GM12872 (cell line): ENCODE measurements at regions not wholly inside any gene's neighbourhood (a gene's known extent, or its start where the extent isn't known, plus 50 kb on each side); places are given as distances from the start of the nearest gene placed in this dataset.

Source experiments
- TF ChIP-seq, protein P1 (sequence below): IDR thresholded peaks from 3 replicates; pipeline ENCODE4 v1.5.1; 2011; ENCODE audit warnings: low read depth, mild to moderate bottlenecking, low read length, moderate library complexity; ENCODE audit not compliant: insufficient read depth

DNA sequence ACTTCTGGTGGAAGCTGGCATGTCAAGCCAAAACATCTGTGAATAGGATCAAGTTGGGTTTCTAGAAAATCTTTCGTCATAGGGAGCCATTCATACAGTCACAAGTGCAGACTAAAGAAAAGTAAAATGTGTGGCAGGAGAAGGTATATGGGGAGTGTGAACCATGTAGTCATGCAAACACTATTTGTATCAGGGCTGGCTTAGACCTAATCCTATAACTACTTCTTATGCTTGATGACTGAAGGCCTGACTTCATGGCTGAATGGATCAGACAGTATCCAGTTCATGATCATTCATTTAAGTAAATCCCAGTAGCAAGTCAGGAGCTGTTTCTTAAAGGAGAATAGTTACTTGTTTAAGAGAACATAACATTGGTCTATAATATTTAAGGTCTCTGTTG lies 63.8 kb upstream of the DAPK1 start:
- TF ChIP-seq, protein P1, sequence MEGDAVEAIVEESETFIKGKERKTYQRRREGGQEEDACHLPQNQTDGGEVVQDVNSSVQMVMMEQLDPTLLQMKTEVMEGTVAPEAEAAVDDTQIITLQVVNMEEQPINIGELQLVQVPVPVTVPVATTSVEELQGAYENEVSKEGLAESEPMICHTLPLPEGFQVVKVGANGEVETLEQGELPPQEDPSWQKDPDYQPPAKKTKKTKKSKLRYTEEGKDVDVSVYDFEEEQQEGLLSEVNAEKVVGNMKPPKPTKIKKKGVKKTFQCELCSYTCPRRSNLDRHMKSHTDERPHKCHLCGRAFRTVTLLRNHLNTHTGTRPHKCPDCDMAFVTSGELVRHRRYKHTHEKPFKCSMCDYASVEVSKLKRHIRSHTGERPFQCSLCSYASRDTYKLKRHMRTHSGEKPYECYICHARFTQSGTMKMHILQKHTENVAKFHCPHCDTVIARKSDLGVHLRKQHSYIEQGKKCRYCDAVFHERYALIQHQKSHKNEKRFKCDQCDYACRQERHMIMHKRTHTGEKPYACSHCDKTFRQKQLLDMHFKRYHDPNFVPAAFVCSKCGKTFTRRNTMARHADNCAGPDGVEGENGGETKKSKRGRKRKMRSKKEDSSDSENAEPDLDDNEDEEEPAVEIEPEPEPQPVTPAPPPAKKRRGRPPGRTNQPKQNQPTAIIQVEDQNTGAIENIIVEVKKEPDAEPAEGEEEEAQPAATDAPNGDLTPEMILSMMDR, result no peak

GRCh38 chr9:87434366-87434765 lies 63.3 kb upstream of the DAPK1 start:
- TF ChIP-seq, protein P1, result no peak

DNA sequence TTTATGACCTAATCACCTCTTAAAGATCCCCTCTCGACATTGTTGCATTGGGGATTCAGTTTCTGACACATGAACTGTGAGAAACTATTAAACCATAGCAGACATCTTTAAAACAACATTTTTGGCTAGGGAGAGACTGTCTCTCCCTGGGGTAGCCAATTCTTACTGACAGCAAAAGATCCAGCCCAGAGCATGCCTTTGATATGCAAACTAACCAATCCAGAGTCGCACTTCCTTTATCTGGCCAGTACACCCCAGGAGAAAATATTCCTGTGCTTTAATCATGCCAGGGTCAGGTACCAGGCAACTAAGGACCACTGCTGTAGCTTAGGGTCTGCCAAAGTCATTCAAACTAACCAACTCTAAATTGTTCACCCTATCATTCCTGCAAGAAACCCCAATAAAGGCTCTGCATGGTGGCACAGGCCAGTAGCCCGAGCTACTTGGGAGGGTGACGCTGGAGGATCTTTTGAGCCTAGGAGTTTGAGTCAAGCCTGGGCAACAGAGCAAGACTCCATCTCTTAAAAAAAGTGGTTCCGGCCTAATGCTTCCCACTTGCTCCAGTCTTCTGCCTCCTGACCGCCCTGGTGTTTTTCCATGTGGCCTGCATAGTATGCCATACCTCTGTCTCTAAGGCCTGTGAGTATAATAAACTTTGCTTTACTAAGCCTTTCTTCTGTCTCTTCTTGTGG lies 62.3 kb upstream of the DAPK1 start:
- TF ChIP-seq, protein P1, result no peak

DNA sequence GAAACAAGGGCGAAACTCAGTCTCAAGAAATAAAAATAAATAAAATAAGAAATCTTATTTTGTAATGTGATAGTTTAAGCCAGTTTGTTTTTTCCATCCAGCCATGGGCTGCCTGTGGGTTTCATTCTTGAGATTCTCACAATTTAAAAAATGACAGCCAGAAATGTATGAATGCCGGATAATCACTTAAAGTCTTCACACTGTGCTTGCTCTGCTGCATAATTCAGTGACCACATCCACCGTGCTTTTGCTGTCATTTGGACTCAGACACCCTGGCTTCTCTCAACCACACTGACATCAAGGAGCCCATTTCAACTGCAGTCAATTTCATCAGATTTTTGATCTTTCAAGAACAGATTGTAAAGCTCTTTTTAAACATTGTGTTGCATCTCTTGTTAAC lies 61.0 kb upstream of the DAPK1 start:
- TF ChIP-seq, protein P1, result no peak

- TF ChIP-seq, protein P1, result no peak
Observed at GRCh38 chr9:87437966-87438365, 59.7 kb upstream of the DAPK1 start.

DNA sequence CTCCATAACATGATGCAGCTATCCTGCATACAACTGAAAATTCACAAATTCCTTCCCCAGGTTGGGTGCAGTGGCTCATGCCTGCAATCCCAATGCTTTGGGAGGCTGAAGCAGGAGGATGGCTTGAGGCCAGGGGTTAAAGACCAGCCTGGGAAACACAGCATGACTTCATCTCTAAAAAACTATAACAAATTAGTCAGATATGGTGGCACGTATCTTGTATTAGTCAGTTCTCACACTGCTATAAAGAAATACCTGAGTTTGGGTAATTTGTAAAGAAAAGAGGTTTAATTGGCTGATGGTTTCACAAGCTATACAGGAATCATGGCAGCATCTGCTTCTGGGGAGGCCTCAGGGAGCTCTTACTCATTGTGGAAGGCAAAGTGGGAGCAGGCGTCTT lies 56.4 kb upstream of the DAPK1 start:
- TF ChIP-seq, protein P1, result no peak

DNA sequence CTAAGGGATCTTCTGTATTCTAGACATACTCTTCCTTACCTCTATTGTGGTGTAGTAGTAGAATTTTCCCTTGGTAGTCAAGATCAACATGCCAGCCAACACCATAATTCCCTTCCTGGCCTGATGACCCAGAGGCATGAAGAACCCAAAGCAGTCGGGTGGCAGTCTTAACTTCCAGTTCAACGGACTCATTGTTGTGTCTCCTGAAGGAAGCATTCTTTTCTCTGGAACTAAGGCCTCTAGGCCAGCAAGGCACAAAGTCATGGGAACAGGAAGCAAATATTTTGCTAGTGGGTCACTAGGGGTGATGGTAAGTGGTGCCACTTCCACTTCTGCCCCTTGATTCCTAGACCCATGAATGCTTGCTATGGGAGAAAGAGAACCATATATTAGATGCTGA lies 55.2 kb upstream of the DAPK1 start:
- TF ChIP-seq, protein P1, result no peak
